Medulla oblongata (tissue), 1 donor: ENCODE measurements at regions not wholly inside any gene's neighbourhood (a gene's known extent, or its start where the extent isn't known, plus 50 kb on each side); places are given as distances from the start of the nearest gene placed in this dataset.
A peak's percentile ranks its signal among the peaks of the same experiment; 100 is the strongest.
"Not testable (repeated sequence)": the region's sequence is repeated elsewhere in the genome, so short reads cannot be mapped to it uniquely, and the experiment has no call there.

Experiments used
- DNase-seq: peaks from one replicate; pipeline ENCODE4 v3.0.0-alpha.2; 2015; ENCODE audit errors: extremely low spot score

DNA sequence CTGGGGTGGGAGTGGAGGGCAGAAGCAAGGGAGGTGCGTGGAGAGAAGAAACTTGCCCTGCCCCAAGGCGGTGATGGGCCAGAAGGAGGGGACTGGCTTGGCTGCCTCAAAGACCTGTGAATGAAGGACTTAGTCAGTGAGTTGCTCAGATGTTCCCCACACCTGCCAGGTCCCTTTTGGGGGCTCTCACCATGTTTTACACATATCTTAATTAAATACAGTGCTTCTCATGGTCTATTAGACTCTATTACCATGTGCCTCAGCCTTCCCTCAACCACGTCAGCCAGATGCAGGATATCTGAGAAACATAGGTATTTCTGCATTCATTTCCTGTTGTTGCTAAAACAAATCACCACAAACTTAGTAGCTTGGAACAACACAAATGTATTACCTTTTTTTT, 429.5 kb downstream of the BUD13 start:
- DNase-seq, result no peak

DNA sequence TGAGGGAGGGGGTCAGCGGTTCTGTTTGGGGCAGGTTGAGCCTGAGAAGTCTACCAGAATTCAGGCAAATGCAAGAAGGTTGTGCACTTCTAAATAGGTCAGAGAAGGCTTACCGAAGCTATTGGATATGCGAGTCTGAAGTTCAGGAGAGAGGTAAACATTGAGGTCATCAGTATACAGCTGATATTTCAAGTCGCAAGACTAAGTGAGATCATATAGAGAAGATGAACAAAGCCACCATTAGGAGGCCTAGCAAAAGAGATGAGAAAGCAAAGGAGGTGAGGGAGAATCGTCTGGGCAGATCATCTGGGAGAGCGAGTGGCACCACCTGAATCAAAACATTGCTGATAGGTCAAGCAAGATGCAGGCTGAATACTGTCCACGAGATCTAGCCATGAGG, 430.6 kb downstream of the BUD13 start:
- DNase-seq, result no peak

DNA sequence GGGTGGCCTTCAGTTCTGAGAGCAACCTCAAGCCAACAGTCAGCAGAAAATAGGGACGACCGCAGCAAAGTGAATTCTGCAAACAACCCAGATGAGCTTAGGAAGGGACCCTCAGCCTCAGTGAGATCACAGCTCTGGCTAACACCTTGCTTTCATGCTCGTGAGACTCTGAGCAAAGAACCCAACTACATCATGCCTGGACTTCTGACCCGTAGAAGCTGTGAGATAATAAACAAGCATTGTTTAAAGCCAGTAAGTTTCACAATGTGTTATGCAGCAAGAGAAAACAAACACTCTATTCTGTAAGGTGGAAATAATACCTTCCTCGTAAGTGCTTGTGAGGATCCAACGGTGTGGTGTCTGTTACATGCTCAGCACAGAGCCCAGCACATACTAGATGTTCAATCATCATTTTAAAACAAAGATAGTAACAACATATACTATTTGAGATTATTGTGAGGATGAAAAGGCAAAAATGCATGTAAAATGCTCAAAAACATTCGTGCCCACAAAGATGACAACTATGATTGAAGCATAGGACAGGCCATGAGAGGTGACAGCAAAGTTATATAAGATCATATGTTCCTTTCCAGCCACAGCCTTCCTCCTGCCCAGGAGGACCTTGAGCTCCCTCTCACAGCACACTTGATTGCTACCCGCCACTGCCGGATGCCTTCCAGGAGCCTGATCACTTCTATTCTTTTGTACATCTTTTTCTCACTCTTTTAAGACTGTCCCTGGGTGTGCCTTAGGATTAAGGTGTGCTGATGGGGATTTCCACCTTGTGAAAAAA, 433.3 kb downstream of the BUD13 start:
- DNase-seq, result no peak

DNA sequence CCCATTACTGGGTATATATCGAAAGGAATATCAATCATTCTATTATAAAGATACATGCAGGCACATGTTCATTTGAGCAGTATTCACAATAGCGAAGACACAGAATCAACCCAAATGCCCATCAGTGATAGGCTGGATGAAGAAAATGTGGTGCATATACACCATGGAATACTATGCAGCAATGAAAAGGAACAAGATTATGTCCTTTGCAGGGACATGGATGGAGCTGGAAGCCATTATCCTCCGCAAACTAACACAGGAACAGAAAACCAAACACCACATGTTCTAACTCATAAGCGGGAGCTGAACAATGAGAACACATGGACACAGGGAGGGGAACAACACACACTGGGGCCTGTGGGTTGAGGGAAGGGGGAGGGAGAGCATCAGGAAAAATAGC, 434.3 kb downstream of the BUD13 start:
- not testable (repeated sequence) for DNase-seq

DNA sequence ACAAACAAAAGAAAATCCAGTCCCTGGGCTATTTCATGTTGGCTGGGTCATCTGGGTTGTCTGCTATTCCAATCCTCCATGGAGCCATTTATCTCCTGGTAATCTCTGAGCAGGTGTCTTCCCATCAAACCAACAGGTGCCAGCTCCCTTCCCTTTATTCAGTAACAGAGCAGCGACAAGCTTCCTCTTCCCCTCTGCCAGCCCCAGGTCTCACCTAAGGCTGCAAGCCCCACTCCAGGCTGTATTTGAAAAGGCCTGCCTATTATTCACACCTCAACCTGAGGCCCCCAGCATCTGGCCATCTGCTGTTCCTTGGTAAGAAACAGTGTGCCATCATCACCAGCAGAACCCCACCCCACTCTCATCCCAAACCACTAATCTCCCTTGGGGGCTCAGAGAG, 436.2 kb downstream of the BUD13 start:
- no peak for DNase-seq

DNA sequence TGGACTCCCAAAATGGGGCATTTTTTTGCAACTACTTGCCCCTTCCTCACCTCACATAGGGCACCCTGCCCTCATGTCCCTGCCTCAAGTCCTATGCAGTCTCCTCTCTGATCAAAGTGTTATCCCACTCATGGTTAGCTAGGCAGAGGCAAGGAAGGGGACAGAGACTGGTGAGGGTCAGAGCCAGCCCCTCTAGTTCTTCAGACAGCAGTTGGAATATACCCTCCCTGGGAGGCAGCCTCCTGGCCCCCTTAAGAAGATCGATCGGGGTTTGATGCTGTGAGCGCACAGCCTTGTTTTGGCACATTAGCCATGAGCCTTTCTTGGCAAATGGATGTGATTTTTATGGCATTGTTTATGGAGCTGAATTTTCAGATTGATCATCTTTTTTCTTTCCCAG, 436.9 kb downstream of the BUD13 start:
- no peak for DNase-seq

DNA sequence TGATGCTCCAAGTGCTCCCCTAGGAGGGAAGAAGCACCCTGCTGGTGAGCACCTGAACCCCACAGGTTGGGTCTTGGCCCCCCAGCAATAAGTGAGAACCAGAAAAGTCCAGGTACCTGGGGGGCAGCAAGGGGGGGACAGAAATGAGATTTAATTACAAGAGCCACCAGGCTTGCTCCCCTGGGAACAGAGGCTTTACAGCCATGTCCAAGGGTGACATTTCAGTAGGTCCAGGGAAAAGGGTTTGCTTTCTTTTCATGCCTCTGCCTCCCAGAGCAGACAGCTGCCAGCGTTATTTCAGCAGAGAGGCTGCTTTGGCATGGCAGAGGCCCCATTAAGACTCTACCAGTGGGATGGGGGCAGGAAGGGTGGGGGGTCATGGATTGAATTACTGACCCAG, 437.7 kb downstream of the BUD13 start:
- DNase-seq, result no peak

DNA sequence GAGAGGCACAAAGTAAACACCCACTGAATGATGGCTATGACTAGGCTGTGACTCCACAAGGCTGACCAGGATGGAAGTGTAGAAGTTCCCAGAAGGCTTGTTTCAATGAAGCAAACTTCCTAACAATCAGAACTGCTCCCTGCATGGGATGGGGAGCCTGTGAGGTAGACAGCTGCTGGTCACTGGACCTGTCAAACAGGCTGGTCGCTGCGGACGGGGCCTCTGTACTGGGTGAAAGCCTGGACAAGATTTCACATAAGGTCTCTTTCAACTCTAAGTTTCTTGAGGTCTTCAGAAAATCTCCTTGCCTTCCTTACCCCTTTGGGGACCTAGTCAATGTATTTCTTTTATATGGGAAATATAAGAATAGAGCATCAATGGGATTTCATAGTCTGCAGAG, 438.2 kb downstream of the BUD13 start:
- no peak for DNase-seq

DNA sequence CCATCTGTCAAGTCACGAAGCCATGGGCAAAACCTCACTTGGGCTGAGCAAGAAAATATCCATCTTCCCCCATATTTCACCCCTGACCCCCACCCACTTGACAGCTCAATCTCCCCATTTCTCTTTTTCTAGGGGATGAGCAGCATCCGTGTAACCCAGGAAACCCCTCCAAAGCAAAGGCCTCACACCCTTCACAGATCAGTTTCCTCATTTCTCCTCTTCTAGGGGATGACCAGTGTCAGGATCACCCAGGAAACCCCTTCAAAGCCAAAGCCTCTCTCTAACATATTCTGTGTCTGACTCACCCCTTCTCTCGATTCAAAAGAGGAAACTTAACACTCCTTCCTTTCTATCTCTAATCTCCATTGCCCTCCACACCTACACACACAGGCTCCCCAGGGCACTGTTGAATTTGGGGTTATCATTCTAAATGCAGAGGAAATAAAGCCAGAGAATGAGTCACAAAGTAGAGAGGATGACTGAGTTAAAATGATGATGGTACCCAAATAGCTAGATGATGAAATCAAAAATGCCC, 439.7 kb downstream of the BUD13 start:
- no peak for DNase-seq

DNA sequence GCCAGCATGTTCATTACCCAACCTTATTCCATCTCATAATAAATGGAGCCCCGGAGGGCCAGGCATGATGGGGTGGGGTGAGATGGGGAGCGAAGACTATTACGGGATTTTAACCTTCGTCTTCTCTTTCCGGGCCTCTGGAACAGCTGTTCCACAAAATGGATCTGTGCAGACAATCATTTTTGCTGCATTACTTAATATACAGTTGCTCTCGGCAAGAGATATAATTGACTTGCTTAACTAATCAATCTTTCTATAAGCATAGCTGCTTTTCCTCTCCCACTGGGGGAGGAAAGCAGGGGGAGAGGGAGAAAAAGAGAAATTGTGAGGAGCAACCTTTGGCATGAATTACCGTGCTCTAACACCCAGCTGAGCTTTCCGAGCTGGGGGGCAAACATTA, 440.4 kb downstream of the BUD13 start:
- no peak for DNase-seq

DNA sequence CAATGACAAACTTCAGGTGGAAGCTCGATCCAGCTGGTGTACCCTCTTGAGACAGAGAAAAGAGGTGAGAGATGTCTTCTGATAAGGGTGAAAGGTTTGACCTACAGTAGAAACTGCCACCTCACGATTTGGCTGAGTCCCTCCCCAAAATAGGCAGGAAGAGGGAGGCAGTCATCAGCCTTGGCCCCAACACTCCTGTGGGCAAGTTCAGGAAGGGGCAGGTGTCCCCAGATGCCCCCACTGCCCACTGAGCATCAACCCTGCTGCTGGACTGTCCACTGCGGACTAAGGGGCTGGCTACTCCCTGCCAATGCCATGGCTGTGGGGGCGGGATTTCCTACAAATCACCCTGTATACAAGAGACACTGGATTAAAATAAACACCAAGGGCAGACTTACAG, 441.4 kb downstream of the BUD13 start:
- no peak for DNase-seq

DNA sequence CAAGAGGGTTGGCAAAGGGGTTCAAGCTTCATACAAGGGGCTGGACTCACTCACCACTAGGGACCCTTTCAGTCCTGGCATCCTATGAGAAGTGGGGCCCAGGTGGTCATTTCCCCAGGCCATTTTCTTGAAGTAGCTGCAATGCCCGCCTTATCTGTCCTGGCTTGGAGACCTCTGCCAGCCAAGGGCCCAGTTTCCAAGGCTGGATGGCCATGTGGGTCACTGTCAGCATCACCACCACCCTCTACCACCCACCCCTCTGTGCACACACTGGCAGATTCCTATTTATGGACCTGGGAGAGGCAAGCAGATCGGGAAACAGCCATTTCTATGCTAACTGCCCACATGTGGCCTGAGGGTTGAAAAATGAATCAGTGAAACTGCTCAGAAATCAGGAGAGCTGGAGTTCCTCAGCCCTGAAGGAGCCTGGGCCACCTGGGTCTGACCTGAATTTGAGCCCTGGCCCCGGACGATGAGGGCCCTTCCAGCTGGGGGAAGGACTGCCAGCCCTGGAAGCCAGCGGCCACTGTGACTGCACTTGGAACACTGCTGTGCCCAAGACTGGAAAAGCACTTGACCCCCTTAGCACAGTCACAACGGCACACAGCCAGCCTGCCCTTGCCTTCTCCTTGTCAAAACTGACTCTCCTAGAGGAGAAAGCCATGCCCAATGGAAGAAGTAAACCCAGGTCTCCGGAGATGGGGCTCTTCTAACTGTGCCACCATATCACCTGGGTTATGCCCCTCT, 442.2 kb downstream of the BUD13 start:
- DNase-seq, result peak; percentile 21

DNA sequence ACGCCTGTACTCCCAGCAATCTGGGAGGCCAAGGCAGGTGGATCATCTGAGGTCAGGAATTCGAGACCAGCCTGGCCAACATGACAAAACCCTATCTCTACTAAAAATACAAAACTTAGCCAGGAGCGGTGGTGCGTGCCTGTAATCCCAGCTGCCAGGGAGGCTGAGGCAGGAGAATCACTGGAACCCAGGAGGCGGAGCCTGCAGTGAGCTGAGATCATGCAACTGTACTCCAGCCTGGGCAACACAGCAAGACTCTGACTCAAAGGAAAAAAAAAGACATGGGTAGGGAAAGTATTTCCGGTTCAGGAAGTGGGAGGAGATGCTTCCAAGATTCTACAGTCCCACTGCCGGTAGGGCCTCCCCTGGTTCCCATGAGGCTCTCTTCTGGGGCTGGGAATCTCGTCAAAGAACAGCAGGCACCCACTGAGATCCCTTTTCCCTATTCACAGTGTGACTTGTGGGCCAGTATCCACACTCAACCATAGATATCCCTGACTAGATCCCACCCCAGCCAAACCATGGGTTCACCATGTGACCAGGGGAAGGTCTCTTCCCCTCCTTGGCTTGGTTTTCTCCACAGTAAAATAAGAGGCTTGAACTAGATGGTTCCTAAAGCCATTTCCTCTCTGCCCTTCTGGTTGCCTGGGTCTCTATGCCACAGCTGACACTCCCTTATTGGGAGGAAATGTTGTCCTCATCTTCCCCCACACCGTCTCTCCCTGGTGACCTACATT, 443.3 kb downstream of the BUD13 start:
- DNase-seq, result no peak

DNA sequence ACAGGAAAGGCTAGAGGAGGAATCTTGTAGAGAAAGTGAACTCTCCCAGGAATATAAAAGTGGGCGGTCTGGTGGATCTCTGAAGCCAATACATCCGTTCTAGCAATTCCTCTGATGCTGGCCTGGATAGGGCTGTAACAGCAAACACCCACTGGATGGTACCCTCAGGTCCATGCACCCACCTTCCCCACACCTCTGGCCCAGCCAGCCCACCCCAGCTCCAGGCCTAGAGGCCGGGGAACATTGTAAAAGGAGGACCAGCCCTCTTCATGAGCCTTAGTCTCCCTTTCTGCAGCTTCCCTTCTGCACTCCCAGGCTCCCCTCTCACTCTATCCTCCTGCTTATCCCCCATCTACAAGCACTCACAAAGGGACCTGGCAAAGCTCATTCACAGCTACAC, 443.9 kb downstream of the BUD13 start:
- DNase-seq, result no peak

DNA sequence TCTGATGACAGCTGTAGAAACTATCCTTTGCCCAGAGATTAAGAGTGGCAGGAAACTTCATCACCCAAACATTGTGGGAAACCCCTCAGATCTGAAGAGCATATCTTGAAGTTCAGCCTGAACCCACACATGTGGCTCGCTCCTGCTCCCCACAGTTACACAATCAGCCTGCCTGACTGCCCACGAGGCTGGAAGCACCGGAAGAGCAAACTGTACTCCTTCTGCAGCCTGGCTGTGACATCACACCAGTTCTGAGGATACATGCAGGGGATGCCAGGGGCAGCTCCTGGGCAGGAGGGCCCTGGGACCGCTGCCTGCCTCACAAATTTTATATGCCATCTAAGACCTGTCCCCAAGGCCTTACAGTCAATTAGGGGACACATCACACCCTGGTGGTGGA, 444.4 kb downstream of the BUD13 start:
- no peak for DNase-seq

DNA sequence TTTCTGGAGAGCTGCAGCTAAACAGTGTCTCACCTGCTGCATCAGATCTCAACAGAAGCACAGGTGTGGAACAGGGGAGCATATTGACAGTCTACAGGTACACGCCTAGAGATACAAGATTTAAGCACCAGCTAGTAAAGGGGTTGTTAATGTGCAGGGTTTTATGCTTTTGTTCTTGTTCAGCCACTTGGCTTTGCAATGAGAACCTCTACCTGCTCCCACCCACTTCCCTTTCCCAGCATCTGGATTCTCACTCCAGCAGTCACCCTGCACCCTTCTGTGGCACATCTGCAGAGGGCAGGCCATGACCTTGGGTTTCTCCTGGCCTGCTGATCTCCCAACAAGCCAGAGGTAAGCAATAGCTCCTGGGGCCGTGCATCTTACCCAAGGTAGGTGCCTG, 446.6 kb downstream of the BUD13 start:
- no peak for DNase-seq

DNA sequence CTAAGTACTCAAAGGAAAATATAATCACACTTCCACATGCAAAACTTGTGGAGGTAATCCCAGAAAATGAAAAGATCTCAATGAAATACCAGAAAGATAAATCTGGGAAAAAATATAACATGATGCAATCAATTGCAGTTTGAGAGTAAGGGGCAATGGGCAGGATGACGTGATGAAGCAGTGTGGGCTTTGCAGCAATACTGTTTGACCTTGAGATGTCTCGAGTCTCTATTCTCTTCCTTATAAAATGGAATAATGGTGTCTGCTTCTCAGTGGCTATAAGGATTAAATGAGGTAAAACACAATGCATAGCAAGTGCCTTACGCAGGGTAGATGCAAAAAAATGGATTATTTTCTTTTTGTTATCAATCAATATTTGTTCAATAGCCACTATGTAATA, 447.5 kb downstream of the BUD13 start:
- no peak for DNase-seq

DNA sequence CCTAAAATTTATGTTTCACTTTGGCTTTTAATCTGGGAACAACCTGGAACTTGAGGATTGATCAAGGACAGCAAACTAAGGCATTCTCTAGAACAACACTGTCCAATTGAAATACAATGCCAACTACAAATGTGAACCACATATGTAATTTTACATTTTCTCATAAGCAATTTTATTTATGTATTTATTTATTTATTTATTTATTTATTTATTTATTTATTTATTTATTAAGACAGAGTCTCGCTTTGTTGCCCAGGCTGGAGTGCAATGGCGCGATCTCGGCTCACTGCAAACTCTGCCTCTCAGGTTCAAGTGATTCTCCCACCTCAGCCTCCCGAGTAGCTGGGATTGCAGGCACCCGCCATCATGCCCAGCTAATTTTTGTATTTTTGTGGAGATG, 448.7 kb downstream of the BUD13 start:
- not testable (repeated sequence) for DNase-seq

DNA sequence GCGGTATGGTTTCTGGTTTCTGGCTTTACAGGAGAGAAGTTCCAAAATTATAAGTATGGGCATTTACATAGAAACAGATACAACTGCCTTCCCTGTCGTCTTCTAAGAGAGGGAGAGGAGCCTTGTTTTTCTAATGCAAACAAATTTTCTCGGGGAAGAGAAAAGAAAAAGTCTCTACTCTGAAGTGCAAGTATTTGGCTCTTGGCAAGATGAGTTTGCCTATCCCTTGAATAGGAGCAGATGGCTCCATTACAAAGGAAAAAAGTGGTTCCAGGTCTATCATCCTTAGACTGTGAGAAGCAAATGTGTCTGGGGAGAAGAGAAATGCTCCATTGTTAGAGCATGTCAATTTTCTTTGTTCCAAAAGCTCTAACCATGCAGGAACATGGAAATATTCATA, 455.6 kb downstream of the BUD13 start:
- DNase-seq, result no peak

DNA sequence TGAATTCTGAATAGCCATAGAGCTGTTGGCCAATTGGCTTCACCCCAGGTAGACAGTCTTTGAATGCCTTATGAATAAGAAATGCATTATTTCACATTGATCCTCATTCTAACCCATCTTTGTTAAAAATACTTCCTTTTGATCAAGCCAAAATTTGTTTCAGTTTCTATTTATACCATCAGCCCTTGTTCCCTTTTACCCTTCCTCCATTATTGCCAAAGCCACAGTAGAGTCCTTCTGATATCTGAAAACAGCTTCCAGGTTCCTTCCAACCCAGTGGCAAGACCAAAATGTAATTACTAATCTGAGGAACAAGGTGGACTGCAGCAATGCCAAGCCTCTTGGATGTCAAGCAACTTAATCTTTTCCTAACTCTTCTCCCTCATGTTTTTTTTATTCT, 458.8 kb downstream of the BUD13 start:
- DNase-seq, result peak; percentile 15

DNA sequence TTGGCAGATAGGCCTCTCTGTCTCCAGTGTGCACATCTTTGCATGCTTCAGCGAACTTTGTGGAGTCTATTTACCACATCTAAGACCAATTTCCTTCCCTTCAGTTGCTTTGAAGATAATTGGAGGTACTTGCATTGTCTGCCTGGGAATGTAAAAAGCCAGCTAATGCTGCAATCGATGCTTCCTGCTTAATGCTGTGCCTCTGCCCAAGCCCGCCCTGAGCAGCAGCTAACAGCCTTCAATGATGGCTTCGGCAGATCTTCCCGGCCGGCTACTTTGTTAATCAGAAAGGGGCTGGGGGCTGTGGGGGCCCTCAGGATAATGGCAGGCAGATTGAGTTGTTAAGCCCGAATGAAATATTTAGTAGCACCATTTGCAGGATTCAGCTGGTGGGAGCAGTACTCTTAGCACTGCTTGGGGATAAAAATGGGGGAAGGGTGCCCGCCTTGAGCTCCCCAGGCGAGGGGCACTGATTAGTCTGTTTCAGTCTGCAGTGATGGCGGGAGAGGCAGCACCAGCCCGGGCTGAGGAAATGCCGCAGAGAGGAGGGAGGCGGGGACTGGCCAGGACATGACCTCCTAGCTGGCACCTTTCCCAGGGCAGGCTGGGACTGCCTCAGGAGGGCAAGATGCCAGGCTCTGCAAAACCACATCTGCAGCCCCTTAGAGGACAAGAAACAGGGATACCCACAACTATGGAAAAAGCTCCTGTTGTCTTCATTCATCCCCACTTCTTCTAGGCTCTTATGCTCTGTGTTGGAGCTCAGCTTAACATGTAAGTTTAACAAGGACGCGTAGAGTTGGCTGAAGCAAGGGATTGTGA, 460.0 kb downstream of the BUD13 start:
- peak; percentile 93 for DNase-seq

DNA sequence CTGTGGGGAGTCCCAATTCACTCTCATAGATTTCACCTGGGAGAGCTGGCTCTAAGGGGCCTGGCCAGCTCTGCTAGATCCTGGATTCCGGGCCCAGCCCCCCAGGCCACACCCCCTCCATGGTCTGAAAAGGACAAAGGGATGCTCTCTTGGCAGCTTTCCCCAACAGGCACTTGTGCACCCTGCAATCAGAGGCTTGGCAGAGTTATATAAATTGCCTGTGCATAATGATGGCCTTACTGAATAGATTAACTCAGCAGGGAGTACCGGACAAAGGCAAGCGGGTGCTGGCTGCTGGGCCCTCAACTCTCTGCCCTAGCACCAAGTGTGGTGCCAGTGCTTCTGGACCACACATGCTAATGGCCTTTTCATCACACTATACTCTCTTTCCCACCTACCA, 461.6 kb downstream of the BUD13 start:
- no peak for DNase-seq
